ENCODE measurements at regions not wholly inside any gene's neighbourhood (a gene's known extent, or its start where the extent isn't known, plus 50 kb on each side); places are given as distances from the start of the nearest gene placed in this dataset.

DNA sequence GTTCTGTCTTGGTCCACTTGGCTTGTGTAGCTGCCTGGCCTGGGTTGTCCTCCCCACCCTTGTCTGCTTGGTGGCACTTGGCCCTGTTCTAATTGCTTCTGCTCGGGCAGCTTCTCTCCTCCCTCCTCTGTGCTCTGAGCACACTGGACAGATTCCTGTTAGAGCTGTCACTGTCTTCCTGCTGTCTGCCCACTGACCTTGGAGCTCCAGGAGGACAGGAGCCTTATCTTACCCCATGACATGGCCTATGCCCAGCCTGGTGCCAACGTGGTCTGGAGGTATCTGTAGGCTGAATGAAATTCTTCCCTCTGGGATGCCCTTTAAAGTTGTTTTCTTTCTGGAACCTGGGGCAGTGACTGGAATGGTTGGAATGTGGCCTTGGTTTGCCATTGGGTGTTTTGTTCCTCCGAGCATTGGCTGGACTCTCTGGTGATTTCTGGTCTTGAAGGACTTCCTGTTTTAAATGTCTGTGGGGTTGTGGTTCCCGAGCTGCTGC lies 94.1 kb downstream of the FAM43A start:
- no peak overlapping the region for H3K4me3 ChIP-seq
- TF ChIP-seq, protein P1, sequence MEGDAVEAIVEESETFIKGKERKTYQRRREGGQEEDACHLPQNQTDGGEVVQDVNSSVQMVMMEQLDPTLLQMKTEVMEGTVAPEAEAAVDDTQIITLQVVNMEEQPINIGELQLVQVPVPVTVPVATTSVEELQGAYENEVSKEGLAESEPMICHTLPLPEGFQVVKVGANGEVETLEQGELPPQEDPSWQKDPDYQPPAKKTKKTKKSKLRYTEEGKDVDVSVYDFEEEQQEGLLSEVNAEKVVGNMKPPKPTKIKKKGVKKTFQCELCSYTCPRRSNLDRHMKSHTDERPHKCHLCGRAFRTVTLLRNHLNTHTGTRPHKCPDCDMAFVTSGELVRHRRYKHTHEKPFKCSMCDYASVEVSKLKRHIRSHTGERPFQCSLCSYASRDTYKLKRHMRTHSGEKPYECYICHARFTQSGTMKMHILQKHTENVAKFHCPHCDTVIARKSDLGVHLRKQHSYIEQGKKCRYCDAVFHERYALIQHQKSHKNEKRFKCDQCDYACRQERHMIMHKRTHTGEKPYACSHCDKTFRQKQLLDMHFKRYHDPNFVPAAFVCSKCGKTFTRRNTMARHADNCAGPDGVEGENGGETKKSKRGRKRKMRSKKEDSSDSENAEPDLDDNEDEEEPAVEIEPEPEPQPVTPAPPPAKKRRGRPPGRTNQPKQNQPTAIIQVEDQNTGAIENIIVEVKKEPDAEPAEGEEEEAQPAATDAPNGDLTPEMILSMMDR (IDR thresholded peaks at IDR 0.05 in 4 of 5, conservative IDR thresholded peaks at IDR 0.05 in 1 of 5), result no peak
- TF ChIP-seq POLR2A (IDR thresholded peaks at IDR 0.05), result no peak
- no peaks in the 10 kb centered on the region for H3K36me3 ChIP-seq
- DNase-seq (no peak), ATAC-seq (no peak)
- no peaks in the 10 kb centered on the region for H3K27me3 ChIP-seq
- no peaks in the 10 kb centered on the region for H3K9me3 ChIP-seq
- H3K4me1 ChIP-seq, result no peaks in the 10 kb centered on the region
- intact Hi-C loops (cut with DNase I; ENCODE audit: low total_unique reads), result no loop called here
- H3K27ac ChIP-seq, result no peak overlapping the region
- in situ Hi-C loops (cut with MboI; ENCODE audit: low sequenced_read_pairs in 4 of 4), result no loop called here

DNA sequence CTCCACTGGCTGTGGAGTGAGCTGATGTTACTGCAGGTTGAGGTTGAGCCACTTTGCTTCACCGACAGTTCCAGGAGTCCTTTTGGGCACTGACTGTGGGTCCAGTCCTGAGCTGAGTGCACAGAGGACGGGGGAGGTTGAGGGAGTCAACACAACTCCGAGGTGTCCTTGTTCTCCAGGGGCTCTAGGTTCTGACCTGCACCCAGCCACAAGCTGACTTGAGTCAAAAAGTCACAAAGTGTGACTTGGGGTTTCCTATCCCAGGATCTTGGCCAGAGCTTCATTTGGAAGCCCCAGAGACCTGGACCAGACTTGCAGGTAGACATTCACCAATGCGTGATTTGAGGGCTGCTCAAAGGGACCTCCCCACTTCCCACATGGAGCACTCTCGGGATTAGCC lies 95.0 kb downstream of the FAM43A start:
- intact Hi-C loops (cut with DNase I; ENCODE audit: low total_unique reads), result no loop called here
- Histone ChIP-seq H3K4me1 (peaks cover 0 to 3% of the 10 kb centered on the region in 2 donors), H3K27ac (no peak overlapping the region), H3K9me3 (no peaks in the 10 kb centered on the region), H3K4me3 (no peak overlapping the region), H3K27me3 (no peaks in the 10 kb centered on the region), H3K36me3 (no peaks in the 10 kb centered on the region)
- TF ChIP-seq POLR2A (IDR thresholded peaks at IDR 0.05), result no peak
- TF ChIP-seq, protein P1 (IDR thresholded peaks at IDR 0.05 in 4 of 5, conservative IDR thresholded peaks at IDR 0.05 in 1 of 5), result no peak
- in situ Hi-C loops (cut with MboI; ENCODE audit: low sequenced_read_pairs in 4 of 4), result no loop called here
- no peak for DNase-seq
- ATAC-seq, result no peak

DNA sequence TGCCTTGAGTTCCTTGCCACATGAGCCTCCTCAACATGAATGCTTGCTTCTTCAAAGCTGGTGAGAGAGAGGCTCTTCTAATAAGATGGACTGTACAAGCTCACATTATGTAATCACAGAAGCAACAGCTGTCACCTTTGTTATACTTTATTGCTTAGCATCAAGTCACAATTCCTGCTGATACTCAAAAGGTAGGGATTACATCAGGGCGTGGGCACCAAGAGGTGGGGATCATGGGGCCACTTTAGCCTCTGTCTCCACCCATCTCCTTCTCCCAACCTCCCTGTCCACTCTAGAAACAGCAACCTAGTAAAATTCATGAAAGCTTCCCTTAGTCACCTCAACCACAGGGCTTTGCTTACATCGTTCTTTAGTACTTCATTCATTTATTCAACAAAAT lies 95.9 kb downstream of the FAM43A start:
- peaks cover 0 to 3% of the 10 kb centered on the region in 2 donors for H3K4me1 ChIP-seq
- no peaks in the 10 kb centered on the region for H3K36me3 ChIP-seq
- in situ Hi-C loops (cut with MboI; ENCODE audit: low sequenced_read_pairs in 4 of 4), result no loop called here
- no peaks in the 10 kb centered on the region for H3K9me3 ChIP-seq
- no peak overlapping the region for H3K4me3 ChIP-seq
- DNase-seq (no peak), ATAC-seq (no peak)
- intact Hi-C loops (cut with DNase I; ENCODE audit: low total_unique reads), result no loop called here
- no peaks in the 10 kb centered on the region for H3K27me3 ChIP-seq
- H3K27ac ChIP-seq, result no peak overlapping the region
- no peak for TF ChIP-seq POLR2A (IDR thresholded peaks at IDR 0.05)
- TF ChIP-seq, protein P1 (IDR thresholded peaks at IDR 0.05 in 4 of 5, conservative IDR thresholded peaks at IDR 0.05 in 1 of 5), result no peak

DNA sequence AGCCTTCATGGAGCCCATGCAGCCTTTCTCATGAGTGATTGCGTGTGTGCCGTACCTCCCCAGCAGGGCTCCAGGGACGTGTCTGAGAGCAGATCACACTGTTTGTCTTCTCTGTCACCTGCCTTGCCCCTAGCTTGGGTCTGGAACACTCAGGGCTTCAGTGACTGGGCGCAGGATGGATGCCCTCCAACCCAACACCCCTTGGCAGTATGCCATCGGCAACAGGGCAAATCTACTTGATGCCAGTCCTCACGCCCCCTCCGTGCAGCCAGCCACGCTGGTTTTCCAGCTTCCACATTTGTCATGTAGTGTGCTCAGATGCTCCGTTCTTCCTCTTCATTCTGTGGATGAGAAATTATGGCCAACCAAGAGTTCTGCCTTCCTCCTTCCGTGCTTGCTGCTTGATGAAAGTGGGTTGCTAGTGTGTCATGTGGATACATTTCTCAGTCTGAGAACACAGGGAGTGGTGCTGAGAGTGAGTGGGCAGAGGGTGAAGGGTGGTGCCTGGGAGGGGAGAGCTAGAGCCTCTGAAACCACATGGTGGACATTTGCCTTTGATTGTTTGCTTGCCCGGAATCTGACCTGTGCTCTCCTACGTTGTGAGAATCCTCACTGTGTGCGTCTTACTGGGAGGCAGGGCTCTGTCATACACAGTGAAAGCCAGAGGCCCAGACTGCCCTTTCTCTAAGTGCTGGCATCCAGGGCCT lies 97.2 kb downstream of the FAM43A start:
- no peaks in the 10 kb centered on the region for H3K36me3 ChIP-seq
- no peaks in the 10 kb centered on the region for H3K27me3 ChIP-seq
- H3K4me1 ChIP-seq, result peaks cover 0 to 3% of the 10 kb centered on the region in 2 donors
- no peak for DNase-seq
- no peak overlapping the region for H3K4me3 ChIP-seq
- no peak for ATAC-seq
- H3K27ac ChIP-seq, result no peak overlapping the region
- intact Hi-C loops (cut with DNase I; ENCODE audit: low total_unique reads), result no loop called here
- in situ Hi-C loops (cut with MboI; ENCODE audit: low sequenced_read_pairs in 4 of 4), result no loop called here
- no peaks in the 10 kb centered on the region for H3K9me3 ChIP-seq
- TF ChIP-seq, protein P1 (IDR thresholded peaks at IDR 0.05 in 4 of 5, conservative IDR thresholded peaks at IDR 0.05 in 1 of 5), result no peak
- TF ChIP-seq POLR2A (IDR thresholded peaks at IDR 0.05), result no peak

All from gastrocnemius medialis (tissue), 4 donors.